Kidney (tissue), 13 donors: ENCODE measurements at regions not wholly inside any gene's neighbourhood (a gene's known extent, or its start where the extent isn't known, plus 50 kb on each side); places are given as distances from the start of the nearest gene placed in this dataset.

Source experiments
- DNase-seq, 5 donors: peaks; one replicate each; pipeline ENCODE4 v3.0.0-alpha.2; 2013 to 2020
- FAIRE-seq: peaks from 2 replicates; lab custom pipeline; 2012; peaks lifted over from hg19 to GRCh38; lab: Jason Lieb, UNC
- H3K27ac ChIP-seq, 2 donors: one replicate each; pipeline ENCODE4 v1.7.0; 2013; ENCODE audit warnings: low read depth in 2 of 2, low read length in 2 of 2, inconsistent platforms in 1 of 2
- H3K27me3 ChIP-seq: one replicate; pipeline ENCODE4 v1.7.1; 2013; ENCODE audit warnings: low read length, inconsistent platforms; ENCODE audit not compliant: control insufficient read depth, insufficient read depth
- H3K36me3 ChIP-seq, 3 donors: one replicate each; pipeline versions ENCODE4 v1.7.0 to v1.7.1; 2013; ENCODE audit warnings: low read length in 3 of 3, control low read depth in 1 of 3, inconsistent platforms in 1 of 3; ENCODE audit not compliant: insufficient read depth in 3 of 3, control insufficient read depth in 2 of 3
- H3K4me1 ChIP-seq, 3 donors: one replicate each; pipeline versions ENCODE4 v1.7.0 to v1.7.1; 2013; ENCODE audit warnings: low read length in 3 of 3, inconsistent platforms in 1 of 3, low read depth in 1 of 3; ENCODE audit not compliant: control insufficient read depth in 2 of 3, insufficient read depth in 2 of 3
- H3K4me3 ChIP-seq, 3 donors: one replicate each; pipeline versions ENCODE4 v1.7.0 to v1.8.1; 2013; ENCODE audit warnings: low read length in 3 of 3, control low read depth in 1 of 3, inconsistent platforms in 1 of 3
- H3K9ac ChIP-seq, 3 donors: one replicate each; pipeline versions ENCODE4 v1.7.0 to v1.7.1; 2013; ENCODE audit warnings: low read length in 3 of 3, control low read depth in 1 of 3, inconsistent platforms in 1 of 3
- H3K9me3 ChIP-seq, 3 donors: one replicate each; pipeline versions ENCODE4 v1.7.0 to v1.7.1; 2013; ENCODE audit warnings: low read length in 3 of 3, control low read depth in 1 of 3, inconsistent platforms in 1 of 3; ENCODE audit not compliant: control insufficient read depth in 2 of 3, insufficient read depth in 1 of 3
- intact Hi-C: fragments of 100-400 bp; cut with DNase I; formaldehyde crosslinking; loops from one replicate; pipeline ENCODE4 v1.11.1; 2022
- TF ChIP-seq, protein P1 (sequence below): IDR thresholded peaks from 3 replicates; pipeline ENCODE4 v1.5.1; 2012; ENCODE audit warnings: mild to moderate bottlenecking, moderate library complexity, borderline replicate concordance; ENCODE audit not compliant: insufficient read depth; ENCODE audit errors: extremely low read depth
- donor health status: control.
- donor health status: control.
- donor health status: control.
- donor health status: control.
- donor health status: control.
- donor health status: DM: yes; HTN: yes; CAD: no.
- donor health status: Normal renal cell carcinoma (clear cell type).

DNA sequence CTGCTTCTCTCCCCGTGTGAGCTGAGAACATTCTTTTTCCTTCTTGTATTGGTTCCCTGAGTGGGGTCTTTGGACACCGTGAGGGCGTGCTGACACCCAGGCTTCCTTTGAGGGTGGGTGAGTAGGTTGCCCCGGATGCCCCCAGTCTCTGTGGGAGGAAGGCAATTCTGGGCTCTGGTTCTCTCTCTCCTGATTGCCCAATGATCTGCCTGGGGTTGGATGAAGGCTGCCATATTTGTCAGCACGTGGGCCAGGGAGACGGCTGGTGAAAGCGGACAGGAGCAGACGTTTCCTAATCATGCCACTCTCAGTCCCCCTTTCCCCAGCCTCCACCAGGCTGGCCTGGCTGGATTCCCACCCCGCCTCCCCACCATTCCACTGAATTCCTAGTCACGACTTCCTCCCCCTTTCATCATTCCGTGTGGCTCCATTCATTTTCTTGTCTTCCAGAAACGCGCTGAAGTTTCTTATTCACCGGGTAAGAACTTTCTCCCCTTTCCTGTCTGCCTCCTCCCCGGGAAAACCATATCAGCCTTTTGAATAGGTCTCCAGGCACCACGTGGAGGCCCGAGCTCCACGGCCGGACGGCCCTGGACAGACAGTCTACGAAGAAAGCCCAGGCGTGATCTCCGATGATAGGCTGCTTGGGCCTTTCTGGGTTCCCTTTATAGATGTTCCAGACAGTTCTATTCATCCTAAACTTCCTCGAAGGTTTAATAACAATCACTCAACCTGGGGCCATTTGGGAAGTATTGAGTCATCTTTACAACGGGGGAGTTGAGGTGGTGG lies 98.7 kb upstream of the NPTX2 start:
- H3K9ac ChIP-seq, result no peak overlapping the region
- DNase-seq, result no peak
- intact Hi-C loops, result no loop called here
- TF ChIP-seq, protein P1, sequence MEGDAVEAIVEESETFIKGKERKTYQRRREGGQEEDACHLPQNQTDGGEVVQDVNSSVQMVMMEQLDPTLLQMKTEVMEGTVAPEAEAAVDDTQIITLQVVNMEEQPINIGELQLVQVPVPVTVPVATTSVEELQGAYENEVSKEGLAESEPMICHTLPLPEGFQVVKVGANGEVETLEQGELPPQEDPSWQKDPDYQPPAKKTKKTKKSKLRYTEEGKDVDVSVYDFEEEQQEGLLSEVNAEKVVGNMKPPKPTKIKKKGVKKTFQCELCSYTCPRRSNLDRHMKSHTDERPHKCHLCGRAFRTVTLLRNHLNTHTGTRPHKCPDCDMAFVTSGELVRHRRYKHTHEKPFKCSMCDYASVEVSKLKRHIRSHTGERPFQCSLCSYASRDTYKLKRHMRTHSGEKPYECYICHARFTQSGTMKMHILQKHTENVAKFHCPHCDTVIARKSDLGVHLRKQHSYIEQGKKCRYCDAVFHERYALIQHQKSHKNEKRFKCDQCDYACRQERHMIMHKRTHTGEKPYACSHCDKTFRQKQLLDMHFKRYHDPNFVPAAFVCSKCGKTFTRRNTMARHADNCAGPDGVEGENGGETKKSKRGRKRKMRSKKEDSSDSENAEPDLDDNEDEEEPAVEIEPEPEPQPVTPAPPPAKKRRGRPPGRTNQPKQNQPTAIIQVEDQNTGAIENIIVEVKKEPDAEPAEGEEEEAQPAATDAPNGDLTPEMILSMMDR, result no peak
- H3K36me3 ChIP-seq, result no peaks in the 10 kb centered on the region
- no peaks in the 10 kb centered on the region for H3K9me3 ChIP-seq
- no peaks in the 10 kb centered on the region for H3K4me1 ChIP-seq
- no peak overlapping the region for H3K4me3 ChIP-seq
- no peak overlapping the region for H3K27ac ChIP-seq
- FAIRE-seq, result no peak
- H3K27me3 ChIP-seq, result no peaks in the 10 kb centered on the region

DNA sequence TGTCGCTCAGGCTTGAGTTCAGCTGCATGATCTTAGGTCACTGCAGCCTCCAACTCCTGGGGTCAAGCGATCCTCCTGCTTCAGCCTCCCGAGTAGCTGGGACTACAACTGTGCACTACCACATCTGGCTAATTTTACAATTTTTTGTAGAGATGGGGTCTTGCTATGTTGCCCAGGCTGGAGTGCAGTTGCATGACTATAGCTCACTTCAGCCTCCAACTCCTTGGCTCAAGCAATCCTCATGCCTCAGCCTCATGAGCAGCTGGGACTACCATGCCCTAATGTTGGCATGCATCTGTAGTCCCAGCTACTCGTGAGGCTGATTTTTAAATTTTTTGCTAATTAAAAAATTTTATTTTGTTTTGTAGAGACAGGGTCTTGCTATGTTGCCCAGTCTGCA lies 101.9 kb upstream of the NPTX2 start:
- no peak overlapping the region for H3K4me3 ChIP-seq
- TF ChIP-seq, protein P1, result no peak
- intact Hi-C loops, result no loop called here
- FAIRE-seq, result no peak
- H3K9me3 ChIP-seq, result no peaks in the 10 kb centered on the region
- H3K27ac ChIP-seq, result no peak overlapping the region
- no peaks in the 10 kb centered on the region for H3K36me3 ChIP-seq
- no peak for DNase-seq
- H3K27me3 ChIP-seq, result no peaks in the 10 kb centered on the region
- no peak overlapping the region for H3K9ac ChIP-seq
- no peaks in the 10 kb centered on the region for H3K4me1 ChIP-seq

DNA sequence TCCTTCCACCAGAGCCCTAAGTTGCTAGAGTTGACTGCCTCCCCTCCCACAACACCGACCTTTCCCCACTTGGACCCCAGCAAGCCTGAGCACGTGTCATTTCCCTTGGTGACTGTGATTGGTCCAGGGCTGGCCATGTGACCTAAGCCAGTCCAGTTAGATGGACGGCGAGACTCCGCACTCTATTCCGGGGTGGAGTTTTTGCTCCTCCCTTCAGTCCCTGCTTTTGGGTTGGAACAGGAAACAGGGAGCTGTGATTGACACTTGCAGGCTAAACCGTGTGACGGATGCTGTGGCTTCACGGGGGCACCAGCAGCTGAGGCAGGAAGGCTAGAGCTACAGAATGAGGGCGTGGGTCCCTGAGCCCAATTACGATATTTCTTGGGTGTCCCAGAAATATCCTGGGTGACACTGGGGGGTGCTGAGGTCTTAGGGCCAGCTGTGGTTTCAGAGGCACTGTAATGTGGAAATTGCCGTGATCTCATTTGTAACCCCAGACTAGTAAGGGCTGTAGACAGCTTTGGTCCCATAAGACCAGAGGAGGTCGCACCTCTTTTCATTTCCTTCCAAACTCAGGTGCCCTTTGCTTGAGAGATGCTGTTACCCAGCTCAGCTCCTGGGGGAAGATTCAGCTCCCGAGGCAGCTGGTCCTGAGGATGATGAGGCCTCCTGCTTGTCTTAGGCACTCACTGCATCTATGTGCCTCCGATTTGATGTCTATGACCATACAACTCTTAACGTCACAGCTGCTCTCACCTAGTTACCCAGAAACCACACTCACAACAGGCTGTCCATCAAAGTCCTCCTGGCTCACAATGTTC lies 102.7 kb upstream of the NPTX2 start:
- TF ChIP-seq, protein P1, result no peak
- no peak overlapping the region for H3K9ac ChIP-seq
- no peaks in the 10 kb centered on the region for H3K4me1 ChIP-seq
- H3K4me3 ChIP-seq, result no peak overlapping the region
- FAIRE-seq, result no peak
- H3K9me3 ChIP-seq, result no peaks in the 10 kb centered on the region
- DNase-seq, result no peak
- H3K27me3 ChIP-seq, result no peaks in the 10 kb centered on the region
- intact Hi-C loops, result no loop called here
- no peak overlapping the region for H3K27ac ChIP-seq
- no peaks in the 10 kb centered on the region for H3K36me3 ChIP-seq
